ENCODE measurements at regions not wholly inside any gene's neighbourhood (a gene's known extent, or its start where the extent isn't known, plus 50 kb on each side); places are given as distances from the start of the nearest gene placed in this dataset.

- DNase-seq (ENCODE audit: low read depth, low spot score) (no peak), ATAC-seq (no peak)
- Histone ChIP-seq H3K4me3 (replicated peaks in 1 of 2; ENCODE audit: low read depth in 1 of 2, low read length in 2 of 2) (no peak overlapping the region), H3K4me1 (ENCODE audit: control insufficient read depth in 1 of 2, insufficient read depth in 2 of 2, low read length in 2 of 2) (no peaks in the 10 kb centered on the region), H3K36me3 (ENCODE audit: control insufficient read depth in 1 of 2, insufficient read depth in 2 of 2, low read length in 2 of 2) (no peaks in the 10 kb centered on the region), H3K9ac (ENCODE audit: low read length) (no peak overlapping the region), H4K20me1 (ENCODE audit: insufficient read depth) (no peaks in the 10 kb centered on the region), H3K4me2 (ENCODE audit: low read length) (no peak overlapping the region), H3K27me3 (ENCODE audit: insufficient read depth, low read length) (no peaks in the 10 kb centered on the region), H2AFZ (ENCODE audit: low read depth, low read length, poor library complexity, severe bottlenecking) (no peak overlapping the region), H3K9me3 (ENCODE audit: control insufficient read depth in 1 of 2, insufficient read depth in 1 of 2, low read depth in 1 of 2, low read length in 2 of 2) (no peaks in the 10 kb centered on the region; a peak in 1 of 4 replicates), H3K9me2 (ENCODE audit: insufficient read depth) (no peaks in the 10 kb centered on the region), H3K79me2 (ENCODE audit: insufficient read depth, low read length) (no peaks in the 10 kb centered on the region), H3K27ac (ENCODE audit: low read depth, low read length) (no peak overlapping the region)
- TF ChIP-seq CBX3 (IDR thresholded peaks at IDR 0.05; ENCODE audit: low read depth) = no peak
- no peak for TF ChIP-seq YY1 (IDR thresholded peaks at IDR 0.05; ENCODE audit: extremely low read depth, insufficient replicate concordance, low read depth, low read length)
- no peak for TF ChIP-seq POLR2A (IDR thresholded peaks at IDR 0.05; ENCODE audit: borderline replicate concordance, extremely low read depth, insufficient read depth, insufficient read length)
- TF ChIP-seq ATF3 (IDR thresholded peaks at IDR 0.05) = no peak
- TF ChIP-seq RAD21 (IDR thresholded peaks at IDR 0.05; ENCODE audit: low read depth) = no peak
- no peak for TF ChIP-seq ZFX (IDR thresholded peaks at IDR 0.05)
- TF ChIP-seq EGR1 (IDR thresholded peaks at IDR 0.05; ENCODE audit: low read depth) = no peak
- ChIA-PET CTCF (no interaction called here), POLR2A (no interaction called here), RAD21 (ENCODE audit: low non-redundant PET in 1 of 2, low total read pairs in 2 of 2, uncharacterized antibody in 2 of 2, unreplicated experiment in 2 of 2) (no interaction called here)
- no TSS peak for BruUV-seq (replicated peaks)
- intact Hi-C loops (cut with micrococcal nuclease) = loop anchor here (10.0 kb wide), 2 partner anchors 296 to 936 kb away; no protein-coding TSS in a partner anchor
Measured at GRCh38 chr14:80059041-80059440, 152.3 kb downstream of the DIO2 start.

GRCh38 chr14:80056497-80056801 lies 154.9 kb downstream of the DIO2 start:
- H3K27ac ChIP-seq (ENCODE audit: low read depth, low read length) = no peak overlapping the region
- TF ChIP-seq EZH2phosphoT487 (IDR thresholded peaks at IDR 0.05; ENCODE audit: borderline replicate concordance) = no peak
- no peak for TF ChIP-seq JUND (IDR thresholded peaks at IDR 0.05)
- no peak for TF ChIP-seq FOSL1 (IDR thresholded peaks at IDR 0.05; ENCODE audit: low read depth)
- no peak for TF ChIP-seq YY1 (IDR thresholded peaks at IDR 0.05; ENCODE audit: extremely low read depth, insufficient replicate concordance, low read depth, low read length)
- no peak for TF ChIP-seq SRF (IDR thresholded peaks at IDR 0.05; ENCODE audit: low read depth)
- TF ChIP-seq EZH2 (IDR thresholded peaks at IDR 0.05) = no peak
- no peak for TF ChIP-seq ELF1 (IDR thresholded peaks at IDR 0.05; ENCODE audit: borderline replicate concordance, low read depth)
- TF ChIP-seq REST (IDR thresholded peaks at IDR 0.05; ENCODE audit: low read depth) = no peak
- TF ChIP-seq CBX3 (IDR thresholded peaks at IDR 0.05; ENCODE audit: low read depth) = no peak
- TF ChIP-seq RAD21 (IDR thresholded peaks at IDR 0.05; ENCODE audit: low read depth) = no peak
- no peak for TF ChIP-seq ATF3 (IDR thresholded peaks at IDR 0.05)
- TF ChIP-seq MAX (IDR thresholded peaks at IDR 0.05) = no peak
- TF ChIP-seq CEBPB (IDR thresholded peaks at IDR 0.05; ENCODE audit: low read depth) = no peak
- TF ChIP-seq ZNF274 (IDR thresholded peaks at IDR 0.05; ENCODE audit: low read depth, low read length) = no peak
- TF ChIP-seq EGR1 (IDR thresholded peaks at IDR 0.05; ENCODE audit: low read depth) = no peak

More at GRCh38 chr14:80056497-80056801, 154.9 kb downstream of the DIO2 start:
- no peaks in the 10 kb centered on the region for H3K79me2 ChIP-seq (ENCODE audit: insufficient read depth, low read length)
- no peaks in the 10 kb centered on the region for H3K9me3 ChIP-seq (ENCODE audit: control insufficient read depth in 1 of 2, insufficient read depth in 1 of 2, low read depth in 1 of 2, low read length in 2 of 2)
- no peaks in the 10 kb centered on the region for H3K27me3 ChIP-seq (ENCODE audit: insufficient read depth, low read length)
- H3K4me1 ChIP-seq (ENCODE audit: control insufficient read depth in 1 of 2, insufficient read depth in 2 of 2, low read length in 2 of 2) = no peaks in the 10 kb centered on the region
- BruUV-seq (replicated peaks) = no TSS peak
- H3K9me2 ChIP-seq (ENCODE audit: insufficient read depth) = no peaks in the 10 kb centered on the region
- H3K36me3 ChIP-seq (ENCODE audit: control insufficient read depth in 1 of 2, insufficient read depth in 2 of 2, low read length in 2 of 2) = no peaks in the 10 kb centered on the region
- H3K4me2 ChIP-seq (ENCODE audit: low read length) = no peak overlapping the region
- no peak for ATAC-seq
- CTCF ChIA-PET = interaction anchor here (0.9 kb wide), 1 partner anchor 1122 kb away, joined by 3 read pairs; no protein-coding TSS in a partner anchor
- H2AFZ ChIP-seq (ENCODE audit: low read depth, low read length, poor library complexity, severe bottlenecking) = no peak overlapping the region
- no peak for DNase-seq (ENCODE audit: low read depth, low spot score)
- no peak overlapping the region for H3K4me3 ChIP-seq (replicated peaks in 1 of 2; ENCODE audit: low read depth in 1 of 2, low read length in 2 of 2)
- H3K9ac ChIP-seq (ENCODE audit: low read length) = no peak overlapping the region
- POLR2A ChIA-PET = no interaction called here
- intact Hi-C loops (cut with micrococcal nuclease) = loop anchor here (2.0 to 10.0 kb wide), 3 partner anchors 298 to 938 kb away; no protein-coding TSS in a partner anchor
- H4K20me1 ChIP-seq (ENCODE audit: insufficient read depth) = no peaks in the 10 kb centered on the region
- RAD21 ChIA-PET (ENCODE audit: low non-redundant PET in 1 of 2, low total read pairs in 2 of 2, uncharacterized antibody in 2 of 2, unreplicated experiment in 2 of 2) = no interaction called here

Measured in HCT116 (cell line).